T-helper 2 cell treated with Interferon-gamma antibody and Interleukin-4, amounts not matched to agents 100 ng/mL and 5 ng/mL, for 36 hours (primary cell): ENCODE measurements at regions not wholly inside any gene's neighbourhood (a gene's known extent, or its start where the extent isn't known, plus 50 kb on each side); places are given as distances from the start of the nearest gene placed in this dataset.

ENCODE experiments used
- intact Hi-C: fragments of 100-400 bp; cut with micrococcal nuclease; formaldehyde crosslinking; loops from one replicate; pipeline ENCODE4 v1.15.1; 2023

DNA sequence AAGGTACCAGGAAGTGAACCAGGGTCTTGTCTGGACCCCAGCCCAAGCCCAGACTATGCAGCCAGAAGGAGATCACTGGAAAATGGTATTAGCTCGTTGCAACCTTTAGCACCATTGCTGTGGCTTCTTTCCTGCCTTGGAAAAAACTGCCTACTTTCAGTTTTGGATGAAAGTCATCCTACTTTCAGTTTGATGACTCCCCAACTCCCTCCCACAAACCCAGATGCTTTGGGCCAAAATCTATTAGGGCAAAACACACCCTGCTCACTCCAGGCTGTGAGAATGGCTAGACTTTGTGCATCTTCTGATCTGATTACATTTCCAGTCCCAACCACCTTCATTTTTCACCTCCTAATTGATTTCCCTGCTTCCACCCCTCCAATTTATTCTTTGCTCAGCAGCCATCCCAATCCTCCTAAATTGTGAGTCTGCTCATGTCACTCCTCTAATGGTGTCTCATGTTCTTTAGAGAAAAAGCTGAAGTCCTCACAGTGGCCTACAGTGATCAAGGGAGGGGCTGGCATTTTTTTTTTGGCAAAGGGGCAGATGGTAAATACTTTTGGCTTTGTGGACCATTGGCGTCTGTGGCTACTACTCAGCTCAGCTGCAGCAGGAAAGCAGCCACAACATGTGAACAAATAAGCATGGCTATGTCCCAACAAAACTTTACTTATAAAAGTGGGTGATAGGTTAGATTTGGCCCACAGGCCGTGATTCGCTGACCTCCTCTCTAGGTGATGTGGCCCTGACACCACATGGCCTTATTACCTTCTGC lies 368.7 kb downstream of the SLC4A3 start:
- intact Hi-C loops = no loop called here

DNA sequence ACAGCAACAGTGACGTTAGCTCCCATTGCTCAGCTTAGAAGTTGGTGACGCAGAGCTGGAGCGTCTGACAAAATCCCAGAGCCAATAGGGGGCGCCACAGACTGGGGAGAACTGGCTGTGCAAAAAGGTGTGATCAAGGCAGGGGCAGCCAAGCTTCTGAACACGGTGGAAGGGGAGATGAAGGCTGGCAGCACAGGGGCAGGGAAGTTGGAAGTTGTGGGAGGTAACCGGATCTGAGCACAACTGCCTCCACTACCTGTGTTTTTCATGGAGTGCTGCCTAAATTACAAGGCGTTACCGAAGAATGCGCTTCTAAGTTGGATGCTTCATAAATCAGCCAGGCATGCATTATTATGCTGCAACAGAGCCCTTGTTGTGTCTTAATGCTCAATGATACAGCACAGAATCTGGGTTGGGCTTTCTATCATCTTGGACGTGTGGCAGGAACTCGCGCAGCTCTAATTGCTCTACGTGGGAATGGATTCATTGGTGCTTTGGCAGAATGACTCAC lies 370.0 kb downstream of the SLC4A3 start:
- intact Hi-C loops = no loop called here

DNA sequence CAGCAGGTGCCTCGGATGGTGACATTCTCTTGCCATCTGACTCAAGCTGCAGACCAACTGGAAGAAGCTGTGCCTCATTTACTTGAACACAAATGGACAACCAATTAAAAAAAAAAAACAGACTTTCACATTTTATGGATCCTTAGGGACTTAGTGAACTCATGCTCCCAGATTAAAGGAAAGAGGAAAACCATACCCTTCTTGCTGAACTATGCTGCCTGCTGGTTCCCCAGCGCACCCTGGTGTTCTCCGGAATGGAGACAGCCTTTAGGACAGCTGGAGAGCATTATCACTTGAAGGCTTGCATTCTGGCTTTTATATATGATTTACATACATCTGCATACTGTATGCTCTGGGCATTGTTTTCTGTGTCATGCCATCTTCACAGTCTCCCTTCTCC lies 370.7 kb downstream of the SLC4A3 start:
- intact Hi-C loops = no loop called here

DNA sequence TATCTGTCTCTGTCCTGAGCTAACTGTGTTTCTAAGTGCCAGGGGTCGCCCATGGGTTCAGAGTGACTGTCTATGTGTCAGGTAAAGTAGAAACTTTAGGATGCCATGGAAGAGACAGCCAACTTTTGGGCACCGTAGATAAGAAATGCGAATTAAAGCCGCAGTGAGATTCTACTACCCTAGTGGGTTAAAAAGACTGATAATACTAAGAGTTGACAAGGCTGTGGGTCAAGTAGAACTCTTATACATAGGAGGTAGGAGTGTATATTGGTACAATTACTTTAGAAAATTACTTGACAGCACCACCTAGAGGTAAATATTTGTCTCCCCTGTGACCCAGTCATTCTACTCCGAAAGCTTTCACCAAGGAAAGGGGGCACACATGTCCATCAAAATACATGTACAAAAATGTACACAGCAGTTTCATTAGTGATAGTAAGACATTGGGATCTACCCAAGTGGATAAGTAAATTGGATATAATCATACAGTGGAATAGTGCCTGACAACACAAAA lies 371.3 kb downstream of the SLC4A3 start:
- intact Hi-C loops = no loop called here

DNA sequence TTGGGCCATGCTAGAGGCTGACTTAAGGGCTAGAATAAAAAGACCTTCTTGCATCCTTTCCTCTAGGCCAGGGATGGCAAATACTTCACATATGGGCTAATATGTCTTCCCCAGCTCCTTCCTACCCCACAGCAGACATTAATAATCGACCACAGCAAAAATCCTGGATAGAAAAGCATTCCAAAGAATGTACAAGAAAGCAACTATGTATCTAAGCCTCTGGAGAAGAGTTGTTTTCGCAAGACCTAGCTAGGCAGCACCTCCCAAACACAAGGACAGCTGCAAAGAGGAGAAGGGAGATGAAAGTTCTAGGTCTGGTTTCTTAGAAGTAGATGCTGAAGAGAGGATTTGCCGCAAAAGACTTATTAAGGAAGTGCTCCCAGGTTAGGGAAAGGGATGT lies 372.6 kb downstream of the SLC4A3 start:
- intact Hi-C loops = no loop called here

DNA sequence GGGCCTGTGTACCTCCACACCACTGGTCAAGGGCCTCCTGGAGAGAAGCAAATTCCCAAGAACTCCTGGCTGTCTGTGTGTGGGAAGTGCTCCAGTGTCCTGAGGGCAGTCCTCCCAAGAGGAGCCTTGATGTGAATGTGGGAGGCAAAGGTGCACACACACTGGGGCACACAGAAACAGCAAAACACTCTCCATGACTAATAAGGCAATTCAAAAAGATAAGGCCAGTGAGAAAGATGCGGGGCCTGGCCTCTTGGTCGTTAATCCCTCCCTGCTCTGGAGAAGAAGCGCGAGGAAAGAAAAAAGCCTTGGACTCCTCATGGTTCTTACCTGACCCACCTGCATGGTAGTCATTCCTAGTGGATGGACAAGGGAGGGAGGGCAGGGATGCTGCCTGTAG lies 373.2 kb downstream of the SLC4A3 start:
- intact Hi-C loops = no loop called here

DNA sequence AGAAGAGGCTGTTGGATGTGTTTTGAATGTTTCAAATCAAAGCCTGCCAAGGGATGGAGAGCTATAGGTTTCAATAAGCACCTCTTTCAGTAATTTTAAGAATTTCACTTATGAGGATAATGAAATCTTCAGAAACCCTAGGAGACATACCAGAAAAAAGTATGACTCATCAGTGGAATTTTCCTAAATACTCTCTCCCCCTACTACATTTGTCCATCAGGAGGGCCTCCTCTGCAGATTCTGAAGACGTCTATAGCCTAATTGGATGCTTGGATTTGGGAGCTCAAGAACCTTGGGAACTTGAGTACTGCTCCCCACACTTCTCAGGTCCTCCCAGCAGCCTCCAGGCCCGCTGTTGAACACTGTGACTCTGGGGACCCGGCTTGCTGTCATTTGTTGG lies 374.3 kb downstream of the SLC4A3 start:
- intact Hi-C loops = no loop called here

DNA sequence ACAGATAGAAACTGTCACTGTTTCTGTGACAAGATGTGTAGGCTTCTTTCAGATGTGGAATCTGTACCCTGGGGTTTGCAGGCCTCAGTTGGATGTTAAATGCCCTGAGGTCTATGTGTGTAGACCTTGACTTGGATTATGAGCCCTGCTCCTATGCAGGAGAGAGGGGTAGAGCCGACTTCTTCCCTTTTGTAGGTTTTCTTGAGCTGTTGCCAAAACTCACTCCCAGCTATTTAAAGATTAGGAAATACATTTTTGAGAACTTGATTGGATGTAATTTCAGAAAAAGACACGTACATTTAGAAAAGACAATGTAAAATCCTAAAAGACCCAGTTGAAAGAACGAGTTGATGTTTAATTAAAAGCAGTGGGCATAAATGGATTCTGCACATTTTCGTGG lies 374.8 kb downstream of the SLC4A3 start:
- intact Hi-C loops = no loop called here

DNA sequence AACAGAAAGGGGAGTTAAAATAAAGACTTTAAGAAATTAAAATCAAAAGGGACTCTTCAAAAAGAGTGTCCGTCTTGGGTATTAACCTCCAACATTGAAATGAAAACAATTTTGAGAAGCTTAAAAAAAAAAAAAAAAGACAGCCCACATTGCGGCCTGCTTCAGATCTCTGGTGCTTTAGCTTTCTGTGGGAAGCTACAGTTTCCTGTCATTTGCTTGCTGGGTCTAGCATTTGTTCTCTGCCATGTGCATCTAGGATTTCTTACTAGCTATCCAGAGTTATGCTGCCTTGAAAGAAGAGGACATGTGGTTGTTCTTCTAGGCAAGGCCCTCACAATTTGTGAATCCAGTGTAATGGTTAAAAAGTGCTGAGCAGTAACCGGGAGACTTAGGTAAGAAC lies 375.3 kb downstream of the SLC4A3 start:
- intact Hi-C loops = no loop called here

DNA sequence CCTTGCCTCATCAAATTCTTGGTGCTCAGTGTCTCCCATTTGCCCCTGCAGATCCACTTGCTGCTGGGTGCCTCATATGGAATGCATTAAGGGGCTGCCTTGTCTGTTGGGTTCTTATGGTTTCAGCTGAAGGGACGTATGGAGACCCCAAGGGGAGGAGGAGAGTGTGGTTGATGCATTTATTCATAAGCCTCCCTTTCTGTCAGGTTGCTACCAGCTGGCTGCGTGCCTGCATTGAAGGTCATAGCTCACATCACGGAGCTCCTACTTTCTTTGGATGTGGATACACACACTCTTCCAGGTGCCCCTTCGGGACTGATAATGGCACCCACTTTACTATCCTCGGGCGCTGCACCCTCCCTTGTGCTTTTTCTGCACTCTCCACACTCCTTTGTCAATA lies 377.9 kb downstream of the SLC4A3 start:
- intact Hi-C loops = no loop called here

DNA sequence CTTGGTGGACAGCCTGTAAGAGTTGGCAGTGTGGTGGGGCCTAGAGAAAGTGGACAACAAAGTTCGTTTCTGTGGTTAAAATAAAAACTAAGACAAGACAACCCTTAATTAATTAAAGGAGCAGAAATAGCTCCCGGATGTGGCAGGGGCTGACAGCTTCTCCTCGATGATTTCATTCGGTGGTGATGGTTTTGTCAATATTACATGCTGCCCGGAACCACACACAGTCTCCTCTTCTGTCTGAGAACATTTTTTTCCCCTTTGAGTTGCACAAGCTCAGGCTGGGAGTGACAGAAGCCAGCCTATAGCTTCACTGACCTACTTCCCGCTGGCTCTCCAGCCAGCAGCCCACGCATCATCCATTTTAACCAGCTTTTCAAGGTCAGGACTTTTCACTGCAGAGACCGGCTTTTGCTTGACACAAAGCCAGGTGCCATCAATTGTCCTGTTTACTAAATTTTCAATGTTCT lies 378.8 kb downstream of the SLC4A3 start:
- intact Hi-C loops = no loop called here

DNA sequence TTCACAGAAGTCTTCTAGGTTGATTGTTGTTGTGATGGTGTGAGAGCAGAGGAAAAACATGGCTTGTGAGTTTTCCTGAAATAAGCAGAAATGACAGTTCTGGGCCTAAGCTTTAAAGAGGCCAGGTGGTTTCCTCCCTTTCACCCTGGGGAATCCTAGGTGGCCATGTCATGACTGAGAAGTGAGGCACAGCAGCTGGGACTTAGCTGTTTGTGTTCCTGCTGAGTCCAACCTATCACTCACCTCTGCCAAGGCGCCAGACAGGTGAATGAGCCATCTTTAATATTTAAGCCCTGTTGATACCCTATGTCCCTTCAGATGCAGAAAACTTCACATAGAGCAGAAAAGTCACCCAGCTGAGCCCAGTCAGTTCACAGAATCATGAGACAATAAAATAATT lies 384.4 kb downstream of the SLC4A3 start:
- intact Hi-C loops = no loop called here

DNA sequence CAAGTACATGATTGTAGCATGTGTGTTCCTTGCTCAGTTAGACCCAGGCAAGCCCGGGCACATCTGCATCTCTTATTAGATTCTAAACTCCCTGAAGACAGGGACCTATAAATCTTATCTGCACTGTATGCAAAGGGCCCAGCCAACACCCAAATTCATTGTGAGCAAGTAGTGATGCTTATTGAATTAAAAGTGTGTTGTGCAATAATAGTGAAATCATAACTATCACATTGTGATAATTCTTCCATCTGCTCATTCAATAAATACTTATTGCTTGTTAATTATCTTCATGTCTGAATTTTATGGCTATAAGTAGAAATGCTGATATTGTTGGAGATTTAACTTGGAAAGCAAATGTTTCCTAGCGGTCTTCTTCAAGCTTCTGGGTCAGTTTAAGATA lies 387.5 kb downstream of the SLC4A3 start:
- intact Hi-C loops = no loop called here

DNA sequence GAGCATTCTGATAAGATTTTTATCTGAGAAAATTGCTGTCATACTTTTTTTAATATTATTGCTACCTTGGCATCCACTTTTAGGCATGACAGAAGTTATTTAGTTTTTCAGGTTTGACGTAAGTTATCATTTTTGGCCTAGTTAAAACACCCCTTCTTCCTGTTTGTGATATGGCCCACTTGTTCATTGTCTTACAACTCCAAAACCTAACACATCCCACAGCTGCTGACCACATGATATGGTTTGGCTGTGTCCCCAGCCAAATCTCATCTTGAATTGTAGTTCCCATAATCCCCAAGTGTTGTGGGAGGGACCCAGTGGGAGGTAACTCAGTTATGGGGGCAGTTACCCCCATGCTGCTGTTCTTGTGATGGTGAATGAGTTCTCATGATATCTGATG lies 388.1 kb downstream of the SLC4A3 start:
- intact Hi-C loops = no loop called here

DNA sequence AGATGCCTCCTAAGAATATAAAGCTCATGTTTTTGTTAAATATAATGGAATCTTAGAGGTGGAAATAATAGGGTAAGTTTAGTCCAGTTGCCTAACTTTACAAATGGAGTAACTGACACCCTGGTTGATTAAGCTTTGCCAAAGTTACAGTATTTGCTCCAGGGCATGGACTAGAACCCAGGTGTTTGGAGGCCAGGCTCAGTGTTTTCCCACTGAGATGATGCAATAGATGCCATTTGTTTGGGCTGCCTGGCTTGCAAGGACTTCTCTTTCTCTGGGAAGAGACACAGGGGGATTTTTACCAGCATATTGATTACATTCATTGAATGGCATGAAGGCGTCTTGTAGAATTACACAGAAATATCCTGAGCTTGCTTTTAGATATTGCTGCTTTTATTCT lies 397.8 kb downstream of the SLC4A3 start:
- intact Hi-C loops = no loop called here

DNA sequence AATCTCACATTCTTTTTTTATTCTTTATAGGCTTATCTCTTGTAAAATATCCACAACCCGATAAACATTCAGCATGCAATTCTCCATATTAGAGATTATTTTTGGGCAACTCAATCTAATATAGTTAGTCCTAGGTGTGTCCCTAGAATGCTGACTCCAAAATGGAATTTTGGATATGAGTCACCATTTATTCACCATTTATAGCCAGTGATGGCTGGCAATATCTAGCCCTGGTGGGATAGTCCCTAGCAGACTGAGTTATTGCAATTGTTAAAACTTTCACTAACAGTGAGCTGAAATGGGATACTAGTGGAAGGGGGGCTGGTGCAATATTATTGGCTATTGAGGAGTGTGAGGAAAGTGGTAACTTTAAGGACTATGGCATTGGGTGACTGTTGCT lies 401.6 kb downstream of the SLC4A3 start:
- intact Hi-C loops = no loop called here

DNA sequence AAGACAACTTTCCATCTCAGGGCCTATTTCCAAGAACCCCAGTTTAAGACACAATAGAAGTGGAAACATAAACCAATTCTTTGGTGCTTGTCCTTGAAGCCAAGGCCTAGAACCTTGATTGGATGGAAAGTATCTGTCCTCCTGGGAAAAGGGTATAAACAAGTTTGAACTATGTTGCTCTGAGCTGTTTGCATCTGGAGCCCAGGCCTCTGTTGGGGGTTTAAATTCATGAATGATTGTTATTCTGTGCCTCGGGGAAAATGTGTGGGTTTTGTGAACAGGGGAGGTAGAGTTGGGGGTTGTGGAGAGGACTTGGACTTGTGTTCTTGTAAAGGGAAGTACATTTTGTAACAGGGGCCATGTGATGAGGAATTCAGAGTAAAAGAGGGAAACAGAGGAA lies 406.1 kb downstream of the SLC4A3 start:
- intact Hi-C loops = no loop called here

DNA sequence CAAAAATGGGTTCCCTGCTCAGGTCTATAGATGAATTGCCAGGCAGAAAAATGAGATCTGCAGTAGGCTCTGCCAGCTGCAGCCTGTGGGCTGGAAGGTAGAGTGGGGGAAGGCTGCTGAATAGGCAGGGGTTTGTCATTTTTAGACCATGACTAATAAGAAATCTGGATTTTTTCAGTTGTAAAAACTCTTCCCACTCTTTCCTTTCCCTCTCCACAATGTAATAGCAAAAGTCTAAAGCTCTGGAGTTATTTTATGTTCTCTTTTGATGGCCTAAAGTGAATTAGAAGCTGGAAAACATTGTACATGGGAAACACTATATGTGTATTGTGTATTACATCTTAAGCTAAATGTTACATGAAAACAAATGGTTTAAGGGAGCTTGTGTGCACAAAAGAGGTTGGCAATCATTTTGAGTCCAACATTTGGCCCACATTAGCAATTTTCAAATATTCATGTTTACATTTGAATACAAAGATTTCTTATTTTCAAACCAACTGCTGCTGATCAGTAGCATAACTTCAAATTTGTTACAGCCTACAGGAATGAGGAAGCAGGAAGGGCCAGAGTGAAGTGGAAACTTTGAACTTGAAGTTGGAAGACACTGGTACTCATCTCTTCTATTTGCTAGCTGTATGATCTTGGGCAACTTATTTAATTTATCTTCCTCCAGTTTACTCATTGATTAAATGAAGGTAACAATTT lies 407.1 kb downstream of the SLC4A3 start:
- intact Hi-C loops = no loop called here

DNA sequence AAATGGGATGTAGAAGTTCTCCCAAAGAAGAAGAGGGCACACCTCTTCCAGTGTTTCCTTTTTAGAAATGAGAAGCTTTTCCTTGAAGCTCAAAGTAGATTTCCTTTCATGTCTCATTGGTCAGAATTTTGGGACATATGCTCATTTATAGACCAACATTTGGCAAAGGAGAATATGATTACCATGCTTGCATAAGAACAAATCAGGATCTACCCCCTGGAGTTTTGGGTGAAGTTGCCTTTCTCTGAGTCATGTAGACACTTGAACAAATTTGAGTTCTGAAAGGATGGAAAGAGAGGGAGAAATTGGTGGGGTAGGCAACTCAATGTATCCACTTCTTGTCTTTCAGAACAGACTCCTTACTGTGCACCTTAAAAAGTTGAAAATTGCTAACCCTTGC lies 409.0 kb downstream of the SLC4A3 start:
- intact Hi-C loops = no loop called here

DNA sequence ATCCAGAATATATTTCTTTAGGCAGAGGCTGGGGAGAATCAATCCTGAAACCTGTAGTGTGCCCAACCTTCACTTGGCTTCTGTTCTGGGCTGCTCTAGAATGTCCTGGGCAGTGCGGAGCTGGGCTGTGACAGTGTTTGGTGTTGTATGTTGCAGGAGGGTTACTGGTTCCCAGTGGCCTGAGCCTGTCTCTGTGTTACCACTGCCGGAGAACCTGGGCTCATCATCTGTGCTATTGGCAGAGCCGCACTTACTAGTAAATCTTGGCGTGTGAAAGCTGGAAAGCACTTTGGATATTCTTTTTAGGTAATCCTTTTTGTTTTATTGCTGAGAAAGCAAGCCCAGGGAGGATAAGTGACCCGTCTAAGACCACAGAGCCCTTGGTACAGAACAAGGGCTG lies 412.9 kb downstream of the SLC4A3 start:
- intact Hi-C loops = no loop called here

DNA sequence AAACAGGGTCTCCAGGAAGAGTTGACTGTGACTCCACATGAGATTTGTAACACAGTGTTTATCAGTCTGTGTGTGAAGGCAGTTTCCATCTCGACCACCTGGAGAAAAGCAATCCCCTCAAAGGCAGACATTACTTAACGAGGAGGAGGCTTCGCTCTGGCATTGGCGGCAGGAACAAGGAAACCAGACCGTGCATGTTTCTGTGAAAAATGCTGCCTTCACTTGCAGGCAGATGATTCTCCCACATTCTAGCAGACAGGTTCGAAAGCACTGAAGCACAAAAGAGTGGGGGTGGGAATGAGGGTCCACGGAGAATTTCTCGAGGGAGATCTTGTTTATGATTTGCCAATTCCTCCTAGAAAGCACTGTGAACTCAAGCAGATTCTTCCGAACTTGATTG lies 414.0 kb downstream of the SLC4A3 start:
- intact Hi-C loops = no loop called here

DNA sequence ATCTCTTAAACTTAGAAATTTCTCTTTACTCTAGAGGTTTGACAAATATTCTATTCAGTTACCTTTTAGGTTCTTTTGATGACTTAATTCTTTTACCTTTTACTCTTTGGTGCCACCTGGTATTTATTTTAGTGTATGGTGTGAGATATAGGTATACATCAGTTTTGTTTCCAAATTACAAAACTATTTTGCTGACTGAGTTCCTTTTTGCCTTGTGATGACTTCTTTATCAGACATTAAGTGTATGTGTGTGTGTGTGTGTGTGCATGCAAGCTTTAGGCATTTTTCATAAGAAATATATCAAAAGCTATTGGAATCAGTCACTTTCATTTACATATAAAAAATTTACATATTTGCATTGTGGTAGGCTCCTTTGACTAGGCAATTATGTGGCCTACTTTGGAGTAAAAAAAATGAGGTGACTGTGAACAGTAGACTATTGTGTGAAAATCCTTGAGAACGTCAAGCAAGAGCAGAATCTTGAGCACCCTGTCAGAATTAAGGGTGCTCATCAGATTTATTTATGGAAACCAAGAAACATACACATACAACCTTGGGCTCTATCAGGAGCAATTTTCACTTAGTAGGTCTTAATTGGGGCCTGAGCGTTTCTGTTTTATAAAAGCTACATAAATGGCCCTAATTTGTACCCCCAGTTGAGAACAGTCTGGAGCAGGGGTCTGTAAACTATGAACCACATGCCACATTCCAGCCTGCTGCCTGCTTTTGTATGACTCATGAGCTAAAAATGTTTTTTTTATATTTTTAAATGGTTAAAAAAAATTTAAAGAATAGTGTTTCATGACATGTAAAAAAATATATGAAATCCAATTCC lies 415.9 kb downstream of the SLC4A3 start:
- intact Hi-C loops = no loop called here
